ENCODE measurements at regions not wholly inside any gene's neighbourhood (a gene's known extent, or its start where the extent isn't known, plus 50 kb on each side); places are given as distances from the start of the nearest gene placed in this dataset.
"Not testable (repeated sequence)": the region's sequence is repeated elsewhere in the genome, so short reads cannot be mapped to it uniquely, and the experiment has no call there.

DNA sequence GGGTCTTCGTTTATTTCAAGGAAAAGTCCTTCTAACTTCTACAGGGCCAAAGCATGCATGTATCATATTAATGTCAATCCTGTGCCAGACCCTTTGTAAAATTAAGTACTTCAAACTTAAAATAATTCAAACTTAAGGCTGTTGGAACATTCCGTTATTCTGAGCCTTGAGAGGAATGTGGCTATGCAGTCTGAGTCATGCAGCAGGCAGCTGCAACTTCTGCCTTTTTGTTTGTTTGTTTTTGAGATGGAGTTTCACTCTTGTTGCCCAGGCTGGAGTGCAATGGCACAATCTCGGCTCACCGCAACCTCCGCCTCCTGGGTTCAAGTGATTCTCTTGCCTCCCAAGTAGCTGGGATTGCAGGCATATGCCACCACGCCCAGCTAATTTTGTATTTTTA lies 67.0 kb upstream of the WSCD1 start:
- CTCF ChIA-PET, POLR2A ChIA-PET: not testable (repeated sequence)

GRCh38 chr17:6005939-6006338 lies 64.2 kb upstream of the WSCD1 start:
- CTCF ChIA-PET: no interaction called here
- POLR2A ChIA-PET: no interaction called here

DNA sequence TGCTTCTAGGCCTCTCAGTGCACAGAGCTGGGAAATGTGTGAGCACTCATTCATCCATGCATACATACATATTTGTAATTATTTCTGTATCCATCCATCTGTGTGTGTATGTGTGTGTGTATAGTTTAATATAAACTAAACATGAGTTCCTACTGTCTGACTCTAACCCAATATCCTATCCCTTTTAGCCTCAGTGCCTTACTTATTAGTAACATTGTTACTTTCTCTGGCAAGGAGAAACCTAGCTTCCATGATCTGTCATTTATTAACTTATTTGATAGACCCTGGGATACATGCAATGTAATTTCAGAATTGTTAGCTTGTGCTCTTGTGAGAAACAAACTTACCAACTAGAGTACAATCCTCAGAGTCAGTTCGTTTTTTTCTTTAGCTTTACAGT lies 59.0 kb upstream of the WSCD1 start:
- POLR2A ChIA-PET: no interaction called here
- CTCF ChIA-PET: no interaction called here

GRCh38 chr17:6018788-6019187 lies 51.4 kb upstream of the WSCD1 start:
- ChIA-PET POLR2A (no interaction called here), CTCF (no interaction called here)

GRCh38 chr17:6019959-6020358 lies 50.2 kb upstream of the WSCD1 start:
- POLR2A ChIA-PET: no interaction called here

GRCh38 chr17:6020376-6021010 lies 49.7 kb upstream of the WSCD1 start:
- ChIA-PET CTCF (no interaction called here), POLR2A (no interaction called here)

More at GRCh38 chr17:6019959-6020358, 50.2 kb upstream of the WSCD1 start:
- CTCF ChIA-PET: no interaction called here
